ENCODE measurements at regions not wholly inside any gene's neighbourhood (a gene's known extent, or its start where the extent isn't known, plus 50 kb on each side); places are given as distances from the start of the nearest gene placed in this dataset.

DNA sequence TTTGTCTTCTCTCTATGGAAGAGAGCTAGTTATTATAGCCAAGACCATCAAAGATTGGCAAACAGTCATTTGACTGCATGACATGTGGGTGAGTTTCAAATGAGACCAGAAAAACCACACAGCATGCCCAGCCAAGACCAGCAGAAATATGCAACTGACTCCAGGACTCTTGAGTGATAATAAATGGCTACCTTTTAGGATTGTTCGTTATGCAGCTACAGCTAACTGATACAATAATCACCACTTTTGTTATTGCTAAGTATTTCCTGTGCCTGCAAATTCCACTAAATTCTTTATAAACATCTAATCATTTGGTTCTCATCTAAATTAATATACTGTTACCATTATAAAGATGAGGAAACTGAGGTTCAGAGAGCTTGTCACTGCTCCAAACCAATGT, 528.4 kb upstream of the TBX3 start:
- intact Hi-C loops (cut with DNase I) = no loop called here

DNA sequence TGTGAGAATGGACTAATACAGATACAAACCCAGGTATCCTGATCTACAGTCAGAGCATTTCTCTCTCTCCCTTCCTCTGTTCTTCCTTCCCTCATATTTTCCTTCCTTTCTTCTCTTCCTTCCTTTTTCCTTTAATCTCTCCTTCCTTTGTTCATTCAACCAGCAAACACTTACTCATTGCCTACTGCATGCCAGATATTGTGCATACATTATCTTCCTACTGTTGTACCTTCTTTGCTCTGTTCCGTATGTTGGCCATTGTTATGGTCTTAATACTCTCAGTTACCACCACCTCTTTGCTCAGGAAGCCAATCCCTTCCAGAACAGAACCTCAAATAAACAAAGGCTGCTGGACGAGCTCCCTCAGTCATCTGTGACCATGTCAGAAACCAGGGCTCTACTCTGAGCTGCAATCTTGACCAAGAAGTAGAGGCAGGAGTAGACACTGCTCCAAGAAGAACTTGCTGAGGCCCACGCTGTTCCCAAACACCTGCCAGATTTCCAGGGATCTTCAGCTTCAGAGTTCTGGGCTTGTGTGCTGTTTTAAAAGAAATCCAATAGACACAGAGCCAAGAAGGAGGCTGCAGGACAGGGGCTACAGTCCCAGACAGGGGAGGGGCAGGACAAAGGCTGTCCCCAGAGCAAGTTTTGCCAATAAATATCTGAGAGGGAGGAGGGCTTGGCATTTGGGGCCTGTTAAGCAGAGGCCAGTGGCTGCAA, 526.7 kb upstream of the TBX3 start:
- DNase-seq = no peak
- ATAC-seq = no peak
- Histone ChIP-seq H3K27ac (no peak overlapping the region), H3K4me1 (no peaks in the 10 kb centered on the region), H3K27me3 (no peaks in the 10 kb centered on the region), H3K4me3 (no peak overlapping the region), H3K9me3 (no peaks in the 10 kb centered on the region), H3K36me3 (no peaks in the 10 kb centered on the region)
- intact Hi-C loops (cut with DNase I) = no loop called here
- 64% methylated on average over 3 of the region's 3 CpGs for WGBS (ENCODE audit: insufficient coverage, low coverage, low lambda C conversion rate, missing lambda C conversion rate)
- TF ChIP-seq POLR2A (IDR thresholded peaks at IDR 0.05) (no peak), CTCF (IDR thresholded peaks at IDR 0.05) (no peak)

More for the DNA sequence above, 528.4 kb upstream of the TBX3 start:
- TF ChIP-seq CTCF (IDR thresholded peaks at IDR 0.05) (no peak), POLR2A (IDR thresholded peaks at IDR 0.05) (no peak)
- DNase-seq (no peak), ATAC-seq (no peak)
- Histone ChIP-seq H3K4me1 (no peaks in the 10 kb centered on the region), H3K27me3 (no peaks in the 10 kb centered on the region), H3K9me3 (no peaks in the 10 kb centered on the region), H3K36me3 (no peaks in the 10 kb centered on the region), H3K27ac (no peak overlapping the region), H3K4me3 (no peak overlapping the region)
- 0% methylated on average over 1 of the region's 1 CpG for WGBS (ENCODE audit: insufficient coverage, low coverage, low lambda C conversion rate, missing lambda C conversion rate)

- H3K36me3 ChIP-seq = no peaks in the 10 kb centered on the region
- no peaks in the 10 kb centered on the region for H3K9me3 ChIP-seq
- 50% methylated on average over 4 of the region's 8 CpGs for WGBS (ENCODE audit: insufficient coverage, low coverage, low lambda C conversion rate, missing lambda C conversion rate)
- TF ChIP-seq CTCF (IDR thresholded peaks at IDR 0.05) (no peak), POLR2A (IDR thresholded peaks at IDR 0.05) (no peak)
- intact Hi-C loops (cut with DNase I) = no loop called here
- ATAC-seq (no peak), DNase-seq (no peak)
- H3K4me3 ChIP-seq = no peak overlapping the region
- H3K27me3 ChIP-seq = no peaks in the 10 kb centered on the region
- H3K4me1 ChIP-seq = no peaks in the 10 kb centered on the region
- H3K27ac ChIP-seq = no peak overlapping the region
These were observed 525.3 kb upstream of the TBX3 start for GRCh38 chr12:115209230-115209629.

DNA sequence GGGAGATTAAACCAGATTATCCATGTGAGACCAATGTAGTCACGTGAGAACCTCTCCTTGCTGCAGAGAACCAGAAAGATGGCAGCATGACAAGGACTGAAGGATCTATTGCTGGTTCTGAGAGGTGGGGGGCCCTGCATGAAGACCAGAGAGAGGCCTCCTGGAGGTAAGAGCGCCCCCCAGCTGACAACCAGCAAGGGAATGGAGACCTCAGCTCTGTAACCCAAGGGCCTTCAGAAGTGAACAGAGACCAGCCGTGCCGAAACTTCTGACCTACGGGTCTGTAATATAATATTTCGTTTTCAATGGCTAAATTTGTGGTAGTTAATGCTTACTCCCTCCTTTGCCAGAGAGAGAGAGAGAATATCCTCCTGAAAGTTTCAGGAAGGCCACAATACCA, 524.1 kb upstream of the TBX3 start:
- H3K27ac ChIP-seq = no peak overlapping the region
- no peak for ATAC-seq
- WGBS (ENCODE audit: insufficient coverage, low coverage, low lambda C conversion rate, missing lambda C conversion rate) = 87% methylated on average over 6 of the region's 6 CpGs
- no peaks in the 10 kb centered on the region for H3K27me3 ChIP-seq
- H3K4me3 ChIP-seq = no peak overlapping the region
- H3K36me3 ChIP-seq = no peaks in the 10 kb centered on the region
- H3K4me1 ChIP-seq = no peaks in the 10 kb centered on the region
- no peaks in the 10 kb centered on the region for H3K9me3 ChIP-seq
- TF ChIP-seq POLR2A (IDR thresholded peaks at IDR 0.05) = no peak
- TF ChIP-seq CTCF (IDR thresholded peaks at IDR 0.05) = no peak
- intact Hi-C loops (cut with DNase I) = no loop called here
- no peak for DNase-seq
